ENCODE measurements at regions not wholly inside any gene's neighbourhood (a gene's known extent, or its start where the extent isn't known, plus 50 kb on each side); places are given as distances from the start of the nearest gene placed in this dataset.

GRCh38 chr7:145831616-145832206 lies 284.9 kb upstream of the CNTNAP2 start (continued):
- TF ChIP-seq ETS1 (IDR thresholded peaks at IDR 0.05), result no peak
- TF ChIP-seq REST (IDR thresholded peaks at IDR 0.05; ENCODE audit: unreplicated experiment), result no peak
- no peak for TF ChIP-seq POLR2AphosphoS5 (IDR thresholded peaks at IDR 0.05; ENCODE audit: low read depth)
- no peak for TF ChIP-seq NANOG (IDR thresholded peaks at IDR 0.05; ENCODE audit: borderline replicate concordance)

- Histone ChIP-seq H3K79me2 (replicated peaks; ENCODE audit: insufficient read depth) (no peaks in the 10 kb centered on the region), H4K20me1 (replicated peaks; ENCODE audit: insufficient read depth) (no peaks in the 10 kb centered on the region), H2AFZ (no peak overlapping the region), H3K27me3 (ENCODE audit: insufficient read depth) (no peaks in the 10 kb centered on the region), H3K4me2 (no peak overlapping the region), H3K36me3 (ENCODE audit: insufficient read depth) (no peaks in the 10 kb centered on the region), H3K4me1 (ENCODE audit: insufficient read depth) (no peaks in the 10 kb centered on the region), H3K4me3 (no peak overlapping the region), H3K27ac (ENCODE audit: low read depth) (no peak overlapping the region), H3F3A (replicated peaks; ENCODE audit: low read depth) (no peaks in the 10 kb centered on the region), H3K9me2 (ENCODE audit: insufficient read depth) (no peaks in the 10 kb centered on the region)
- Mint-ChIP-seq H3K27me3 (ENCODE audit: insufficient read depth, low read depth, poor library complexity) (no peaks in the 10 kb centered on the region), H3K27ac (no peak overlapping the region), H3K4me3 (no peak overlapping the region), H3K36me3 (ENCODE audit: low read depth) (peaks cover 9% of the 10 kb centered on the region; the same call in 1 of the 3 replicates), H3K4me1 (no peaks in the 10 kb centered on the region), H3K9me3 (peaks cover 84% of the 10 kb centered on the region)
- ATAC-seq (no peak), DNase-seq (ENCODE audit: low spot score) (no peak)
- TF ChIP-seq ZNF331 (CRISPR knock-in tag; IDR thresholded peaks at IDR 0.05; ENCODE audit: low read depth) (no peak), CTCF (conservative IDR thresholded peaks at IDR 0.05; ENCODE audit: low read depth in 2 of 2) (0 out of 4 replicates have a peak, but pooled peaks of 1 of the 2 experiments have one; percentile 4)
These were observed 298.9 kb upstream of the CNTNAP2 start for GRCh38 chr7:145817687-145818086.

- ATAC-seq, result no peak
- no peak for TF ChIP-seq EZH2 (IDR thresholded peaks at IDR 0.05; ENCODE audit: low read depth, unreplicated experiment)
- TF ChIP-seq NANOG (IDR thresholded peaks at IDR 0.05; ENCODE audit: borderline replicate concordance), result no peak
These were observed 304.4 kb upstream of the CNTNAP2 start for GRCh38 chr7:145812218-145812617.

More at GRCh38 chr7:145812218-145812617, 304.4 kb upstream of the CNTNAP2 start:
- no peak overlapping the region for H3K27ac ChIP-seq (ENCODE audit: low read depth)
- peaks cover 5% of the 10 kb centered on the region; the same call in 1 of the 3 replicates for H3K36me3 Mint-ChIP-seq (ENCODE audit: low read depth)
- H3K4me1 ChIP-seq (ENCODE audit: insufficient read depth), result no peaks in the 10 kb centered on the region
- H3K4me3 ChIP-seq, result no peak overlapping the region
- H3K9me2 ChIP-seq (ENCODE audit: insufficient read depth), result no peaks in the 10 kb centered on the region
- no peaks in the 10 kb centered on the region for H3K79me2 ChIP-seq (replicated peaks; ENCODE audit: insufficient read depth)
- DNase-seq (ENCODE audit: low spot score), result no peak
- no peaks in the 10 kb centered on the region for H3K27me3 Mint-ChIP-seq (ENCODE audit: insufficient read depth, low read depth, poor library complexity)
- no peak overlapping the region for H3K4me2 ChIP-seq
- no peaks in the 10 kb centered on the region for H3F3A ChIP-seq (replicated peaks; ENCODE audit: low read depth)
- H3K4me3 Mint-ChIP-seq, result no peak overlapping the region
- 0 out of 2 replicates have a peak, but pooled peaks cover 3% of the 10 kb centered on the region for H3K36me3 ChIP-seq (ENCODE audit: insufficient read depth)
- no peaks in the 10 kb centered on the region for H4K20me1 ChIP-seq (replicated peaks; ENCODE audit: insufficient read depth)
- H3K27ac Mint-ChIP-seq, result no peak overlapping the region
- H3K4me1 Mint-ChIP-seq, result no peaks in the 10 kb centered on the region
- H3K27me3 ChIP-seq (ENCODE audit: insufficient read depth), result no peaks in the 10 kb centered on the region
- no peak overlapping the region for H2AFZ ChIP-seq
- peaks cover 76% of the 10 kb centered on the region for H3K9me3 Mint-ChIP-seq

Measured in GM23338 (cell line).